LoVo (cell line): ENCODE measurements at regions not wholly inside any gene's neighbourhood (a gene's known extent, or its start where the extent isn't known, plus 50 kb on each side); places are given as distances from the start of the nearest gene placed in this dataset.
"Not testable (repeated sequence)": the region's sequence is repeated elsewhere in the genome, so short reads cannot be mapped to it uniquely, and the experiment has no call there.

ENCODE experiments used
- DNase-seq: peaks from one replicate; pipeline ENCODE4 v3.0.0-alpha.2; 2016; ENCODE audit warnings: low spot score

- no peak for DNase-seq
Observed at GRCh38 chr5:86228147-86228546, 389.6 kb upstream of the COX7C start.

GRCh38 chr5:86232246-86232645, 385.5 kb upstream of the COX7C start:
- no peak for DNase-seq

DNA sequence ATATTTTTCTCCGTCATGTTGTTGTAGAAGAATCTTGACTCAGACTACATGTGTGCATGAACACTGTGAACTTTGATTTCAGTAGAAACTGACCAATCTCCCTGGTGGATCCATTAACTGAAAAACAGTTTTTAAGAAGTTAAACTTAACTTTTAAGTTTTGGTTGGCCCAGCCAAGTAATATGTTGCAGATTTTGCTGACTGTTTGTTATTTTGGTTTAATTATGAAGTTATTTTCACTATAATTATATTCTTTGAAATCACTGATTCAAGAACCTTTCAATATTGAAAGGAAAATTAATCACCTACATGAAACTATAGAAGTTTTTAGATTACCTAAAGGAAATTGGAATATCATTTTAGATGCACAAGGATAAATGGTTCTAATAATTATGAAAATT, 373.6 kb upstream of the COX7C start:
- no peak for DNase-seq

DNA sequence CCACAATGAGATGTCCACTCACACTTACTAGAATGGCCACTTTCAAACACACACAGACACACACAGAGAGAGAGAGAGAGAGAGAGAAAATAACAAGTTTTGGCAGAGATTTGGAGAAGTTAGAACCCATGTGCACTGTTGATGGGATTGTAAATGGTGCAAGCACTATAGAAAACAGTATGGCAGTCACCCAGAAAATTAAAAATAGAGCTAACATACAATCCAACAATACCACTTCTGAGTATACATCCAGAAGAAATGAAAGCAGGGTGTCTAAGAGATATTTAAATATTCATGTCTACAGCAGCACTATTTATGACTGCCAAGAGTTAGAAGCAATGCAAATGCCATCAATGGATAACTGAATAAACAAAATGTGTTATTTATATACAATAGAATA, 359.9 kb upstream of the COX7C start:
- no peak for DNase-seq

DNA sequence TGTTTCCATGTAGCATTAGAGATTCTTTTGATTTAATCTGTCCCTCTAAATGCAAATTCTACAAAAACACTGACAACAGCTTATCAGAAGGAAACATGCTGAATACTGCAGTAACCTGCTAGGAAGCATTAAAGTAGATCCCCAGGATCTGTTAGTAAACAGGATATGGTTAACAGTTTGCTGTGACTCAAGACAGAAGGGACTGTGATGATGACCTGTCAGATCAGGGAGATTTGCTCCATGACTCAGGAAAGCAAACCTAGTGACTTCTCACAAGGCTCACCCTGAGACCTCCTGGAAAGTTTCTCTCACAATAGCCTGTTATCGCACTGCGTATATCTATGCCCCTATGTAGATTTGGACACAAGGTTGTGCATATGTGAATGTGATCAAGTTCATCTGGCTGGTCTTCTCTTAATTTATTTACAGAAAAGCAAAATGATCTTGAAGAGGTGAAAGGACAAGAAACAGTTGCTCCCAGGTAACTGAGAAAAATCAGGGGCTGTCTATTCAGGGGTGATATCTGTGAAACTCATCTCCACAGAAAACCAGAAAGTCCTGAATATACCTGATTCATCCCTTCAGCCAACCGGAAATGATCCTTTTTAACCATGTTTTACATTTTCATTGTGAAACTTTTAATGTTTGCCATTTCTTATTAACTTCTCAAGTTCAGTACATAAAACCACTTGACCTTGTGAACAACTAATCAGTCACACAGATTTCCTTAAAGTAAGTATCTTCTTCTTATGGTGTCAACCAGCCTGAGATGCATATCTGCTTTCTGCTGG, 333.1 kb upstream of the COX7C start:
- DNase-seq = not testable (repeated sequence)

DNA sequence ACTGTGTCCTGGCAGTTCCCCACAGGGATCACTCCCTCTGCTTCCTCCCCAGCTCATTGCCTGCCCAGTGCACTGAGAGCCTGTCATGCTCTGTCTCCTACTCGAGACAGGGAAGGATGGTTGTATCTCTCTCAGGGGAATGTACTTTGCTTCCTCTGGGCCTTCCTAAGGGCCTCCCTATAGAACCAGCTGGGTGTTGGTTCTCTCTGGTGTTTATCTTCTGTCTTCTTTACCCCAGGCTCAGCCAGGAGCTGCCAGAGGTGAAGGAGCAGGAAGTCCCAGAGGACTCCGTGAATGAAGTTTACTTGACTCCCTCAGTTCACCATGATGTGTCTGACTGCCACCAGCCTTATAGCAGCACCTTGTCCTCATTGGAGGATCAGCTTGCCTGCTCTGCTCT, 330.3 kb upstream of the COX7C start:
- not testable (repeated sequence) for DNase-seq

- not testable (repeated sequence) for DNase-seq
Observed at GRCh38 chr5:86289786-86290185, 328.0 kb upstream of the COX7C start.

DNA sequence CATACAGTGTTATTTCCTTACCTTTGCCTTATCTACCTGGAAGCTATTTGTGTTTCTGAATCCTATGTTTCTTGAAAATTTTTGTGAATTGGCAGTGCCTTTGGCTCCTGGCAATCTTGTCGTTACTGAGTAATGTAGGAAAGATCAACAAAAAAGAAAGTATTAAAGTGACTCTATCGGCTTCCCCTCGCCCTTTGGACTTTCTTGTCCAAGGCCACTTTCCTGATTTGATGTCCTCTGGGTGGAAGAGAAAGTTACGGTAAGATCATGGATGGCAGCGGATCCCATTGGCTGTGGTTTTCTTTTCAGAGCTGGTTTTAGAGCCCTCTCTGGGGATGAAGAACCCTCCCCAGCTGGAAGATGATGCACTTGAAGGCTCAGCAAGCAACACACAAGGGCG, 324.9 kb upstream of the COX7C start:
- DNase-seq = not testable (repeated sequence)

GRCh38 chr5:86302643-86303042, 315.1 kb upstream of the COX7C start:
- DNase-seq = not testable (repeated sequence)

DNA sequence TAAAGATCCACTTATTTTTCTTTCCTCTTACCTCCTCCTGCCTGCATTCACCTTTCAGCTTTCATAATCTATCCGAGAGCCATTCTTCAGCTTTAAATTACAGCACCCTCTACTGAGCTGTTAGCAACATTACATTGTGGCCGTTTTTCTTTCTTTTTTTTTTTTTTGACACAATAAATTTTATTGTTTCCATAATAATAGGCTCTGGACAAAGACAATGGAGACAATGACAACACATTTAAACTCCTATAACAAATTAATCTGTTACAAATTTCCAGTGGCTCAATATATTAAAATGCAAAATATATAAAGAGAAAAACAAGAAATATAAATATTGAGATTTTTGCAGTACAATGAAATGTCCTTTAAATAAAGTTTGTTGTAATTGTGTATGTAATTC, 312.7 kb upstream of the COX7C start:
- DNase-seq = peak; percentile 19

DNA sequence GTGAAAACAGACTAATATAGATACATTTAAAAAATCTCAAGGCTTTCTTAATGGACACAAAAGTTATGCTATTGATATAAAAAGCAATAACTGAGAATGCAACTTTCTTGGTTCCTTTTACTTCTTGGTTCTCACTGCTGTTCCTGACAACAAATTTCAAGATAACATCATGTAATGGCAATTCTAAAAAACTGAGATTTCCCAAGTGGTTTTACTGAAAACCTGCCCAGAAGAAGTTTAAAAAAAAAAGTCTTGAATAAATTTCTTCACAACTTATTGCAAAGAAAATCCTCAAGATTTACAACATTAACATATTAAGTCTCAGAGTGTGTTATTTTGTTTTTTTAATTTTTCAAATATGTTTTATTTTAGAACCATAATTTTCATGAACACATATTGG, 302.8 kb upstream of the COX7C start:
- DNase-seq = no peak

DNA sequence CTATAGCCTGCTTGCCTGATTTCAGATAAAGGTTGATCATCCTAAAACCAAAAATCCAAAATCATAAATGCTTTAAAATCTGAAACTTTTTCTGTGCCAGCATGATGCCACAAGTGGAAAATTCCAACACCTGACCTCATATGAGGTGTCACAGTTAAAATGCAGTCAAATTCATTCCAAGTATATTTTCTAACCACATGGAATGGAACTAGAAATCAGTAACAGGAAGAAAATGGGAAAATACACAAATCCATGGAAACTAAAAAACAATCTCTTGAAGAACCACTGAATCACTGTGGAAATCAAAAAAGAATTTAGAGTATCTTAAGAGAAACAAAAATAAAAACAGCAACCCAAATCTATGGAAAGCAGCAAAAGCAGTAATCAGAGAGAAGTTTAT, 297.5 kb upstream of the COX7C start:
- no peak for DNase-seq

GRCh38 chr5:86329318-86329717, 288.4 kb upstream of the COX7C start:
- no peak for DNase-seq

- DNase-seq = no peak
Observed at GRCh38 chr5:86330736-86331135, 287.0 kb upstream of the COX7C start.

DNA sequence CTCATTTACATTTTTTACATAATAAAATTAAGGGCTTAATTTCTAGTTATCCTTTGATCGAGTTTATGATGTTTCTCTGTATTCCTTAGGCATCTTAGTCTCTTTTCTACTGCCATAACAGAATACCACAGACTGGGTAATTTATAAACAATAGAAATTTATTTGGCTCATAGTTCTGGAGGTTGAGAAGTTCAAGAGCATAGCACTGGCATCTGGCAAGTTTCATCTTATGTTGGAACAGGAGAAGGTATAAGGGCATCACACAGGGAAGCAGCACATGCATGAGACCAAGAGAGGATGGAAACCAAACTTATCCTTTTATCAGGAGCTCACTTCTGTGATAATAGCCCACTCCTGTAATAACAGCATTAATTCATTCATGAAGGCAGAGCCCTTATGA, 284.9 kb upstream of the COX7C start:
- DNase-seq = no peak

DNA sequence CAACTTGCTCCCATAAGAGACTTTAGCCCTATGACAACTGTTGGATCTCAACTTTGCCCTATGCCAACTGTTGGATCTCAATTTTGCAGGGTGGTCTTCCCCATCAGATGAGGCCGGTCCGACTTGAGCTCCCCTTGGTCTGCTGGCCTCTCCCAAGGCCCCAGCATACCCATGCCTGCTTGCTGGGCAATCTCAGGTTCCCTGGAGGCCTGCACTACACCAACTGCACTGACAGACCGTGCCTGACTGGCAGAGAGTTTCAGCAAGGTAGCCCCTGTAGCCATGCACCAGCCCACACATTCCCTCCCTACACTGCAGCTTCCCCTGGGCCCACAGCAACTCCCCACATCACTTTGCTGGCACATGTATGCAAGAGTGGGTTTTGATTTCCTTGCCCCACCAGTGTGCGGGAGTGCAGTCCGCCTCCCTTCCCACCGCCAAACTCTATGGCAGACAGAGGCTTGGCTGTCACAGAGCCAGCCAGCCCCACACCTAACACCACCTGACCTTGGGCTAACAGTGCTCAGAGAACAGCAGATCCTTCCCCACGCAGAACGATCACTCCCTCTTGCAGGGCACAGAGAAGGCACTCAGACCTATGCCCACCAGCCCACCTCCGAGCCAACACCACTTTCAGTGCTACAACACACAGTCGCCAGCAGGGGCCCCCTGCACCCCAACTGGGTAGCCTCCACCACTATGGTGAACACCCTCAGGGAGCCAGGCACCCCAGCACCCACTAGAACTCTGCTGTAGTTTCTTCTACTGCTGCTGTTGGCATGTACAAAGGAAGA, 279.9 kb upstream of the COX7C start:
- no peak for DNase-seq

- no peak for DNase-seq
Observed at GRCh38 chr5:86354664-86355063, 263.1 kb upstream of the COX7C start.

- DNase-seq = no peak
Observed at GRCh38 chr5:86360801-86361200, 256.9 kb upstream of the COX7C start.

- DNase-seq = no peak
Observed at GRCh38 chr5:86371061-86371460, 246.7 kb upstream of the COX7C start.

DNA sequence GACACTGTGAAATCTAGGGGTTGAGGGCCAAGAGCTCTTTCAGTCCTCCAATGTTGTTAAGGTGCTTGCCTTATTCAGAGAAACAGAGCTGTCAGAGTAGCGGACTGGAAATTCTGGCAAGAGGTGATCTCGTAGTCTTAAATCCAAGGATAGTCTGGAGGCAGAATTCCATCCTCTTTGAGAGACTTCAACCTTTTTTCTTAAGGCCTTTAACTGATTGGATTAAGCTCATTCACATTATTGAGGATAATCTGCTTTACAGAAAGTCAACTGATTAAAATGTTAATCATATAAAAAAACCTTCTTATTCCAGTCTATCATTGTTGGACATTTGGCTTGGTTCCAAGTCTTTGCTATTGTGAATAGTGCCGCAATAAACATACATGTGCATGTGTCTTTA, 243.1 kb upstream of the COX7C start:
- no peak for DNase-seq

- DNase-seq = no peak
Observed at GRCh38 chr5:86376214-86376613, 241.5 kb upstream of the COX7C start.

- DNase-seq = no peak
Observed at GRCh38 chr5:86403190-86403589, 214.6 kb upstream of the COX7C start.

- no peak for DNase-seq
Observed at GRCh38 chr5:86404256-86404655, 213.5 kb upstream of the COX7C start.

DNA sequence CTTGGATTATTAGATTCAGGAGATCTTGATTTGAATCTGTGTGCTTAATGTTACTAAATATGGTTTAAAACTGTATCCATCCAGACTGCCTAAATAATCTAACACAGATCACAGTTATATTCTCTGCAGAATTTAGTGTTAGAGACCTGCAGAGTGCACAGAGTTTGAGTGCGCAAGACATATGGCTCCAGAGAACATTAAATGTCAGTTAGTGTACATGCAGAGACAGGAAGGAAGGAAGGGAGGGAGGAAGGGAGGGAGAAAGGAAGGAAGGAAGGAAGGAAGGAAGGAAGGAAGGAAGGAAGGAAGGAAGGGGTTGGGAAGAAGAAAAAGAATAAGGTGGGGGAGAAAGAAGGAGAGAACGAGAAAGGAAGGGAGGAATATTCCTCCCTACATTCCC, 210.0 kb upstream of the COX7C start:
- DNase-seq = no peak
